GM21825 (cell line): ENCODE measurements at regions not wholly inside any gene's neighbourhood (a gene's known extent, or its start where the extent isn't known, plus 50 kb on each side); places are given as distances from the start of the nearest gene placed in this dataset.
"Not testable (repeated sequence)": the region's sequence is repeated elsewhere in the genome, so short reads cannot be mapped to it uniquely, and the experiment has no call there.

Source experiments
- ATAC-seq: cut with Tn5 transposase; IDR thresholded peaks from one replicate; pipeline ENCODE4 v1.9.1; 2021; ENCODE audit warnings: mild to moderate bottlenecking, moderate library complexity; ENCODE audit not compliant: unreplicated experiment

GRCh38 chr2:138365581-138365980, 136.0 kb upstream of the SPOPL start:
- ATAC-seq, result no peak

GRCh38 chr2:138369856-138370255, 131.7 kb upstream of the SPOPL start:
- ATAC-seq, result no peak

GRCh38 chr2:138373993-138374408, 127.6 kb upstream of the SPOPL start:
- peak; percentile 72 for ATAC-seq

GRCh38 chr2:138381373-138381772, 120.2 kb upstream of the SPOPL start:
- no peak for ATAC-seq

GRCh38 chr2:138382672-138383071, 118.9 kb upstream of the SPOPL start:
- ATAC-seq, result no peak

- not testable (repeated sequence) for ATAC-seq
Observed at GRCh38 chr2:138386191-138386590, 115.4 kb upstream of the SPOPL start.

- ATAC-seq, result no peak
Observed at GRCh38 chr2:138389063-138389462, 112.5 kb upstream of the SPOPL start.

- ATAC-seq, result no peak
Observed at GRCh38 chr2:138390316-138390945, 111.1 kb upstream of the SPOPL start.

GRCh38 chr2:138391946-138392345, 109.6 kb upstream of the SPOPL start:
- no peak for ATAC-seq

- no peak for ATAC-seq
Observed at GRCh38 chr2:138395565-138396306, 105.8 kb upstream of the SPOPL start.

- no peak for ATAC-seq
Observed at GRCh38 chr2:138396843-138397242, 104.7 kb upstream of the SPOPL start.

GRCh38 chr2:138403431-138403927, 98.1 kb upstream of the SPOPL start:
- no peak for ATAC-seq

GRCh38 chr2:138414014-138414413, 87.6 kb upstream of the SPOPL start:
- no peak for ATAC-seq

GRCh38 chr2:138415985-138416384, 85.6 kb upstream of the SPOPL start:
- ATAC-seq, result no peak

- ATAC-seq, result no peak
Observed at GRCh38 chr2:138418453-138418852, 83.1 kb upstream of the SPOPL start.

- no peak for ATAC-seq
Observed at GRCh38 chr2:138421315-138421970, 80.1 kb upstream of the SPOPL start.

- ATAC-seq, result no peak
Observed at GRCh38 chr2:138421971-138422335, 79.6 kb upstream of the SPOPL start.

GRCh38 chr2:138423198-138423597, 78.4 kb upstream of the SPOPL start:
- ATAC-seq, result no peak

- ATAC-seq, result no peak
Observed at GRCh38 chr2:138423745-138424144, 77.8 kb upstream of the SPOPL start.

GRCh38 chr2:138424436-138425140, 77.0 kb upstream of the SPOPL start:
- ATAC-seq, result no peak

- ATAC-seq, result not testable (repeated sequence)
Observed at GRCh38 chr2:138426116-138426515, 75.5 kb upstream of the SPOPL start.
